ENCODE measurements at regions not wholly inside any gene's neighbourhood (a gene's known extent, or its start where the extent isn't known, plus 50 kb on each side); places are given as distances from the start of the nearest gene placed in this dataset.
A peak's percentile ranks its signal among the peaks of the same experiment; 100 is the strongest.

DNA sequence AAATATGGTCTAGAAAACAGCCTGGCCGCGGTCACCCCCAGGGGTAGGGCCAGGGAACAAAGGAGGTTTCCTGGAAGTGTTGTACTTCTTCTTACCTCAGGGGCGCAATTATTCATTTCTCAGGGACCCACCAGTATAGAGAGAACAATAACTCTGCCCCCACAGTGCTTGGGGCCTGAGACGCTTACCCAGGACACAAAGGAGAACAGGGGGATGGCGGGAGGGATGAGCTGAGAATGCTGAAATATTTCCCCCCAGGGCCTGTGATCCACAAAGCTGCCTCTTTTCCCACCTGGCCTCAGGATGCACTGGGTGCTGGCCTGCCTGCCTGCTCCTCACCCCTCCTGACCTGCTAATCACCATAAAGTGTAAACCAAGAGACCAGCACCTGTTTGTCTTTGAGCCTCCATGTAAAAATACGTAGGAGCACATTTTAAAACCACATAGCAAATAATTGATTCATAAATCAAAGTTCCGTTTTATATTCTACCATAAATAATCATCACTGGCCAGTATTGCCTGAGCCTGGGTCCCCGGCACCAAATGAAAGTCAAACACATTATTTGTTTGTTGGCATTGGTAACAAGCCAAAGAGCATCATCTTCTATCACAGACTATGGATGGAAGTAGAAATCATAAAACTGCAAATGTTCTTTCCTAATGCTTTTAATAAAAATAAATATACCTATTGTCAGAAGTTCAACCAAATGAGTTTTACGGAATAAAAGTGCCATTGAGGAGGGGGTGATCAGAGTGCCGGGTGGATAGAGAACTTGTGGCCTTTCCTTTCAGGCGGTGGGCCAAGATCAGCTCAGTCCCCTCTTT, 67.3 kb upstream of the RMDN2 start:
- Histone ChIP-seq H3K27me3 (no peaks in the 10 kb centered on the region), H3K9me3 (peaks cover 0 to 11% (median 4%) of the 10 kb centered on the region in 4 donors), H3K4me1 (peaks cover 8 to 21% (median 12%) of the 10 kb centered on the region in 4 donors), H3K36me3 (no peaks in the 10 kb centered on the region), H3K27ac (peak overlapping the region in 1 of 4 donors; percentile 5), H3K4me3 (no peak overlapping the region)
- DNase-seq, result no peak
- TF ChIP-seq POLR2A (IDR thresholded peaks at IDR 0.05), result no peak
- no peak for TF ChIP-seq CTCF (IDR thresholded peaks at IDR 0.05)
- no peak for TF ChIP-seq EP300 (IDR thresholded peaks at IDR 0.05)
- TF ChIP-seq POLR2AphosphoS5 (IDR thresholded peaks at IDR 0.05), result no peak
- WGBS, 2 donors, result 85 to 90% methylated on average over 11 of the region's 11 CpGs
- no peak for ATAC-seq (ENCODE audit: low FRiP score in 2 of 2)

GRCh38 chr2:37858400-37858711, 66.7 kb upstream of the RMDN2 start:
- TF ChIP-seq POLR2AphosphoS5 (IDR thresholded peaks at IDR 0.05), result no peak
- no peak for TF ChIP-seq POLR2A (IDR thresholded peaks at IDR 0.05)
- TF ChIP-seq CTCF (IDR thresholded peaks at IDR 0.05), result no peak
- no peak for TF ChIP-seq EP300 (IDR thresholded peaks at IDR 0.05)
- H3K36me3 ChIP-seq, result no peaks in the 10 kb centered on the region
- H3K27ac ChIP-seq, result peak overlapping the region in 1 of 4 donors; percentile 5
- WGBS, 2 donors, result 25 to 59% methylated on average over 1 to 2 of the region's 2 CpGs
- no peak for ATAC-seq (ENCODE audit: low FRiP score in 2 of 2)
- H3K9me3 ChIP-seq, result peaks cover 0 to 11% (median 4%) of the 10 kb centered on the region in 4 donors
- peaks cover 8 to 21% (median 12%) of the 10 kb centered on the region in 4 donors for H3K4me1 ChIP-seq
- H3K4me3 ChIP-seq, result no peak overlapping the region
- no peaks in the 10 kb centered on the region for H3K27me3 ChIP-seq
- DNase-seq, result no peak

DNA sequence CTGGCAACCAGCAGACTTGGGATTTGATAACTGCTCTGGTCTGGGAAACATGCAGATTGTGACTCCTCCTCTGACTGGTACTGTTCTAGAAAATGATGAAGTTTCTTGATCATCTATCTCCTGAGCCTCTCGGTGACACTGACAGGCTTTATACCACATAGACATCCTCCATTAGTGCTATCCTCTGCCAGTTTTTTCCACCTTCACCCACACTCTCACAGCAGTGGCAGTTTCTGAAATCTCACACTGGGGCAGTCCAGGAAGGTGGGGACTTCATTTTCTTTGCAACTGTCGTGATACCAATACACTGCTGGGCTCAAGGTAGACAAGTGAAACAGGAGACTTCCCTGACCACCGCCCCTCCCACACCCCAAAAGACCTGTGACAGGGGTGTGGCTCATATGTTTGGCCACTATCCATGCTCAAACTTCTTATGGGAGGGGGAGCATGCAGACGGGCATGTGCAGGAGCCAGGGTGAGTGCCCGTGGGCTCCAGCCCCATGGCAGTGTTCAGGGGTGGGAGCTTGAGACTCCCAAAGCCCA, 66.3 kb upstream of the RMDN2 start:
- no peak for ATAC-seq (ENCODE audit: low FRiP score in 2 of 2)
- no peak for DNase-seq
- Histone ChIP-seq H3K9me3 (peaks cover 0 to 11% (median 4%) of the 10 kb centered on the region in 4 donors), H3K4me1 (peaks cover 8 to 21% (median 12%) of the 10 kb centered on the region in 4 donors), H3K27me3 (no peaks in the 10 kb centered on the region), H3K4me3 (no peak overlapping the region), H3K27ac (peak overlapping the region in 1 of 4 donors; percentile 5), H3K36me3 (no peaks in the 10 kb centered on the region)
- TF ChIP-seq CTCF (IDR thresholded peaks at IDR 0.05) (no peak), EP300 (IDR thresholded peaks at IDR 0.05) (no peak), POLR2AphosphoS5 (IDR thresholded peaks at IDR 0.05) (no peak), POLR2A (IDR thresholded peaks at IDR 0.05) (no peak)
- 75 to 77% methylated on average over 5 of the region's 5 CpGs for WGBS, 2 donors

- H3K4me3 ChIP-seq, result no peak overlapping the region
- TF ChIP-seq POLR2A (IDR thresholded peaks at IDR 0.05) (no peak), CTCF (IDR thresholded peaks at IDR 0.05) (no peak)
- no peak overlapping the region for H3K27ac ChIP-seq
- 78 to 84% methylated on average over 5 of the region's 5 CpGs for WGBS, 2 donors
- H3K9me3 ChIP-seq, result peaks cover 0 to 11% (median 4%) of the 10 kb centered on the region in 4 donors
- peak in 1 of 2 donors; percentile 48 for ATAC-seq (ENCODE audit: low FRiP score in 2 of 2)
- H3K27me3 ChIP-seq, result no peaks in the 10 kb centered on the region
- H3K4me1 ChIP-seq, result peaks cover 0 to 15% (median 3%) of the 10 kb centered on the region in 4 donors
- no peaks in the 10 kb centered on the region for H3K36me3 ChIP-seq
- no peak for DNase-seq
Measured at GRCh38 chr2:37862620-37863019, 62.5 kb upstream of the RMDN2 start.
